Activated naive CD8-positive, alpha-beta T cell treated with anti-CD3 and anti-CD28 coated beads, Interleukin-2, amount 10 ng/mL, durations not matched to agents 7 days and 5 days (primary cell): ENCODE measurements at regions not wholly inside any gene's neighbourhood (a gene's known extent, or its start where the extent isn't known, plus 50 kb on each side); places are given as distances from the start of the nearest gene placed in this dataset.

Source experiments
- ATAC-seq: fragments of 150-1000 bp; cut with Tn5 transposase; one replicate; pipeline ENCODE4 v1.10.0; 2021; ENCODE audit warnings: low read depth, moderate library complexity
- POLR2A ChIA-PET: fragments of 350-600 bp; sonication (Branson Sonifier 250); formaldehyde crosslinking; loops from one replicate; lab custom pipeline; 2021; ENCODE audit warnings: antibody characterized with exemption; lab: Charles Lee
- DNase-seq: peaks from one replicate; pipeline ENCODE4 v3.0.0; 2021
- H3K27ac Mint-ChIP-seq: one replicate; pipeline ENCODE4 v1.8.0; 2022; ENCODE audit warnings: mild to moderate bottlenecking, mixed read lengths
- H3K27me3 Mint-ChIP-seq: one replicate; pipeline ENCODE4 v1.8.0; 2022; ENCODE audit warnings: mild to moderate bottlenecking, moderate library complexity, mixed read lengths
- H3K36me3 Mint-ChIP-seq: one replicate; pipeline ENCODE4 v1.8.0; 2021; ENCODE audit warnings: mild to moderate bottlenecking, mixed read lengths
- H3K4me1 Mint-ChIP-seq: one replicate; pipeline ENCODE4 v1.8.0; 2021; ENCODE audit warnings: mixed read lengths
- H3K4me3 Mint-ChIP-seq: one replicate; pipeline ENCODE4 v1.8.0; 2022; ENCODE audit warnings: mild to moderate bottlenecking, moderate library complexity, mixed read lengths
- H3K9me3 Mint-ChIP-seq: one replicate; pipeline ENCODE4 v1.8.0; 2021; ENCODE audit warnings: mixed read lengths

DNA sequence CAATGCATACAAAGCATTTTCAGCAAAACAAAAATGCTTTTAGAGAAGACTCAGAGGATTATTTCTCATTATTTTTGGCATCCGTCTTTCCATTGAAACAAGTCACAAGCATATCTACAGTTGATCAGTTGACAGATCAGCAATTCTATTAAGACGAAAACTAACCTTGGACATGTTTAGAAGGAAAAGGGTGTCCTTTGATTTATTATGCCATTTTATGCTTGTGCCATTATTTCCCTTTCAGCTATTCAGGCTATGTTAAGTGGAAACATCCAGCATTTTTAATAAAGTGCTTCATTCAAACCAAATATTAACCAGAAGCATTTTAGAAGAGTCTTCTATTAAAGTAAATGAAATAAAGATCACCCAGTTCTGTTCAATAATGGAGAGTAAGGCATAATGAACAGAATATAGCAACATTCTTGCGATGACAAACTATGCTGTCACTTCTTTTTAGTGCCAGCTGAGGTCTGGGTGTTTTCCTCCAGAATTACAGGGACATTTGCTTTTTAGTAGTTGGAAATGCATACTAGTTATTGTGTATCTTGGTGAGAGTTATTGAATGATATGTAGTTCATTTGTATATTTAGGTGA is 481.4 kb downstream of the PLA2G4A start:
- POLR2A ChIA-PET: no interaction called here
- H3K36me3 Mint-ChIP-seq: no peaks in the 10 kb centered on the region
- H3K4me1 Mint-ChIP-seq: no peaks in the 10 kb centered on the region
- H3K4me3 Mint-ChIP-seq: no peak overlapping the region
- ATAC-seq (no peak), DNase-seq (no peak)
- no peaks in the 10 kb centered on the region for H3K9me3 Mint-ChIP-seq
- H3K27ac Mint-ChIP-seq: no peak overlapping the region
- H3K27me3 Mint-ChIP-seq: no peaks in the 10 kb centered on the region

GRCh38 chr1:187313115-187313514 is 484.4 kb downstream of the PLA2G4A start:
- H3K27me3 Mint-ChIP-seq: no peaks in the 10 kb centered on the region
- ATAC-seq: no peak
- POLR2A ChIA-PET: no interaction called here
- no peaks in the 10 kb centered on the region for H3K4me1 Mint-ChIP-seq
- no peaks in the 10 kb centered on the region for H3K36me3 Mint-ChIP-seq
- no peak for DNase-seq
- no peak overlapping the region for H3K27ac Mint-ChIP-seq
- no peak overlapping the region for H3K4me3 Mint-ChIP-seq
- peaks cover 2% of the 10 kb centered on the region for H3K9me3 Mint-ChIP-seq

DNA sequence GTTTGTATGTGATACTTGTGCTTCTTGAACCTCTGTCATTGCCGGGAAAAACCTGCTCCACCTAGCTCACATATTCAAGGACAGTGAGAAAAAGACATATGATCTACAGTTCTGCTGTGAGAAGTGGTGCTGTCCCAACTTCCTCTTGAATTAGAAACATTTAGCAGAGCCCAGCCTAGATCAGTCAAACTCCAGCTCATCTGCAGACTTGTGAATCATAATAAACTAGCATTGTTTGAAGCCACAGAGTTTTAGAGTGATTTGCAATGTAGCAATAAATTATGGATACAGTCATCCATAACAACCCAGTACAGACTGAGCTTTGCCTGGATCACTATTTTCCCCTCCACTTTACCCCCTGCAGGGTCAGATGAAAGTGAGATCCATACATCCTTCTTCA is 497.8 kb downstream of the PLA2G4A start:
- no peaks in the 10 kb centered on the region for H3K36me3 Mint-ChIP-seq
- no peak for ATAC-seq
- no peak overlapping the region for H3K4me3 Mint-ChIP-seq
- no peaks in the 10 kb centered on the region for H3K27me3 Mint-ChIP-seq
- no peaks in the 10 kb centered on the region for H3K4me1 Mint-ChIP-seq
- H3K27ac Mint-ChIP-seq: no peak overlapping the region
- peaks cover 3% of the 10 kb centered on the region for H3K9me3 Mint-ChIP-seq
- no peak for DNase-seq
- POLR2A ChIA-PET: no interaction called here

- Mint-ChIP-seq H3K27ac (no peak overlapping the region), H3K4me1 (no peaks in the 10 kb centered on the region), H3K4me3 (no peak overlapping the region), H3K9me3 (peaks cover 1% of the 10 kb centered on the region), H3K27me3 (no peaks in the 10 kb centered on the region), H3K36me3 (no peaks in the 10 kb centered on the region)
- DNase-seq (no peak), ATAC-seq (no peak)
- POLR2A ChIA-PET: no interaction called here
Observed at GRCh38 chr1:187336441-187337168, 507.9 kb downstream of the PLA2G4A start.

- Mint-ChIP-seq H3K36me3 (no peaks in the 10 kb centered on the region), H3K4me1 (no peaks in the 10 kb centered on the region), H3K27me3 (no peaks in the 10 kb centered on the region), H3K9me3 (peaks cover 1% of the 10 kb centered on the region), H3K4me3 (no peak overlapping the region), H3K27ac (no peak overlapping the region)
- ATAC-seq: no peak
- DNase-seq: no peak
- POLR2A ChIA-PET: no interaction called here
Observed at GRCh38 chr1:187338762-187339412, 510.1 kb downstream of the PLA2G4A start.

DNA sequence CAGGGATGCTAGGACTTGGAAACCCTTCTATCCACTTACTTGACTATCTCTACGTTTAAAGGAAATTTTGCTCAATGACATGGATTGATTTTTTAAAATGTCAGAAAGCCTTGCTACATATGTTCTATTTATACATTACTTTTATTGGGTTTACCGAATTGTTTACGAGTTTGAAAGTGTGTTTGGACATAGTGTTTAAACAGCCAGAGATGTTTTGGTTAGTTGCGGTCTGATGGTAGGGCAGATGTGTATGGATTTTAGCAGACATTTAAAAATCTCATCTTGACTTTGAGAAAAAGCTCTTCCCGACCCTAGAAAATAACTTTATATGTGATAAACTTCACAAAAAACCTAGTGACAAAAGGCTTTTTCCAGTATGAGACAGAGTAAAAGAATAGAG is 513.7 kb downstream of the PLA2G4A start:
- Mint-ChIP-seq H3K36me3 (no peaks in the 10 kb centered on the region), H3K27ac (no peak overlapping the region), H3K4me3 (no peak overlapping the region), H3K27me3 (no peaks in the 10 kb centered on the region), H3K4me1 (no peaks in the 10 kb centered on the region), H3K9me3 (no peaks in the 10 kb centered on the region)
- ATAC-seq (no peak), DNase-seq (no peak)
- POLR2A ChIA-PET: no interaction called here

DNA sequence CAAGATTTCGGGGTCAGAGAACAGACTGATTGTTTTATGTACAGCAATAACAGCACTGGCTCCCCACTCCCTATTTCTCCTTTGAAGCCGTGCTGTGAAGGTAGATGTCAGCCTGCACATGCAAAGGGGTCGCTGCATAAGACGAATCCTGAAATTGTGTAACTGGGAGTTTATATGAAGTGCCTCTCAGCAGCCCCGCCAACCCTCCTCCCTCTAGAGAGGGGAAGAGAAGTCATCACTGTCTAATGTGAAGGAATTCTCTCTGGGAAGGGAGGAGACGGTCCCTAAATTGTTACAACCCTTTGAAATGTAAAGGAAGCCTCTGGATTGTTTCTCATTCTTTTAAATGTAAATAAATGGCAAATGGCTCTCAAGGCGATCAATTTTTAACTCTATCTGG is 545.3 kb downstream of the PLA2G4A start:
- Mint-ChIP-seq H3K36me3 (no peaks in the 10 kb centered on the region), H3K27me3 (no peaks in the 10 kb centered on the region), H3K9me3 (peaks cover 3% of the 10 kb centered on the region), H3K4me1 (no peaks in the 10 kb centered on the region), H3K27ac (no peak overlapping the region), H3K4me3 (no peak overlapping the region)
- POLR2A ChIA-PET: no interaction called here
- DNase-seq (no peak), ATAC-seq (no peak)

DNA sequence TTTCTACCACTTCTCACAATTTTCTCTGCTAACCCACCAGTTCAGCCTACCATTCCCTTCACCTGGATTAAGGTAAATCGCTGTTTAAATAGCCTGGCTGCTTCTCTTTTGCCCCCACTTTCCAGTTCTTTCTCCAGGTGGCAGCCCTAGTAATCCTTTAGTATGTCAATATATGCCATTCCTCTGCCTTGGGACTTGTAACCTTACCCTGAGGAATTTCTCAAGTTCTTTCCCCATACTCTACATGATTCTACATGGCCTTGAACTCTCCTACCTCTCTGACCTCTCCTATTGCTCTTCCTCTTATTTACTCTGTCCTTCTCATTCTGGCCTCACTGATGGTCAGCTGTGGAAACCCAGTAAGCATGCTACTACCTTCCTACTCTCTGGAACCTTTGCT is 546.0 kb downstream of the PLA2G4A start:
- Mint-ChIP-seq H3K36me3 (no peaks in the 10 kb centered on the region), H3K9me3 (peaks cover 3% of the 10 kb centered on the region), H3K27me3 (no peaks in the 10 kb centered on the region), H3K27ac (no peak overlapping the region), H3K4me3 (no peak overlapping the region), H3K4me1 (no peaks in the 10 kb centered on the region)
- POLR2A ChIA-PET: no interaction called here
- no peak for ATAC-seq
- DNase-seq: no peak

DNA sequence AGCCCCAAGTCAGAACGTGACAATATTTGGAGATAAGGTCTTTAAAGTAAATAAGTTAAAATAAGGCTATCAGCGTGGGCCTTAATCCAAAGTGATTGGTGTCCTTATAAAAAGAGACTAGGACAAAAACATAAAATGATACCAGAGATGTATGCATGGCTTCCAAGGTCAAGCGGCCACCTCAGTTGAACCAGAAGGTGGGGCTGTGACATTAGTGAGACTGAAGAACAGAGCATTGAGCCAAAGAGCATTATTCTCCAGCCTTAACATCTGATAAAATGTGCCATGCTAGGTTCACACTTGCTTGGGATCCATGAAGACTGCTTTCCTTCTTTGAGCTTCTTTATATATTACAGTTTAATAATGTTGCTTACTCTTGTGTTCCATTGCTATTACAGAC is 554.6 kb downstream of the PLA2G4A start:
- Mint-ChIP-seq H3K27ac (no peak overlapping the region), H3K36me3 (no peaks in the 10 kb centered on the region), H3K9me3 (peaks cover 2% of the 10 kb centered on the region), H3K4me1 (no peaks in the 10 kb centered on the region), H3K27me3 (no peaks in the 10 kb centered on the region), H3K4me3 (no peak overlapping the region)
- no peak for DNase-seq
- POLR2A ChIA-PET: no interaction called here
- no peak for ATAC-seq

- Mint-ChIP-seq H3K9me3 (peaks cover 2% of the 10 kb centered on the region), H3K4me1 (no peaks in the 10 kb centered on the region), H3K27ac (no peak overlapping the region), H3K27me3 (no peaks in the 10 kb centered on the region), H3K36me3 (no peaks in the 10 kb centered on the region), H3K4me3 (no peak overlapping the region)
- DNase-seq (no peak), ATAC-seq (no peak)
- POLR2A ChIA-PET: no interaction called here
Observed at GRCh38 chr1:187384504-187384903, 555.8 kb downstream of the PLA2G4A start.

- H3K27me3 Mint-ChIP-seq: no peaks in the 10 kb centered on the region
- H3K27ac Mint-ChIP-seq: no peak overlapping the region
- no peaks in the 10 kb centered on the region for H3K36me3 Mint-ChIP-seq
- no peak for ATAC-seq
- H3K9me3 Mint-ChIP-seq: peaks cover 2% of the 10 kb centered on the region
- H3K4me3 Mint-ChIP-seq: no peak overlapping the region
- H3K4me1 Mint-ChIP-seq: no peaks in the 10 kb centered on the region
- POLR2A ChIA-PET: no interaction called here
- no peak for DNase-seq
Observed at GRCh38 chr1:187390215-187390818, 561.6 kb downstream of the PLA2G4A start.

DNA sequence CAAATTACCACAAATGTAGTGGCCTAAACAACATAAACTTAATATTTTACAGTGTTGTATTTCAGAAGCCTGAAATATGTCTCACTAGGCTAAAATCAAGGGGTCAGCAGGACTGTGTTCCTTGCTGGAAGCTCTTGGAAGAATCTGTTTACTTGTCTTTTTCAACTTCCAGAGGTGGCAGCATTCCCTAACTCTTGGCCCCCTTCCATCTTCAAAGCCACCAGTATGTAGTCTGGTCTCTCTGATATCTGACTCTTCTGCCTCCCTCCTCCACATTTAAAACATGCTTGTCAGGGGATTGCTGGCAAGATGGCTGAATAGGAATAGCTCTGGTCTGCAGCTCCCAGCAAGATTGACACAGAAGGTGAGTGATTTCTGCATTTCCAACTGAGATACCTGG is 567.5 kb downstream of the PLA2G4A start:
- no peak overlapping the region for H3K4me3 Mint-ChIP-seq
- ATAC-seq: no peak
- no peaks in the 10 kb centered on the region for H3K4me1 Mint-ChIP-seq
- H3K27ac Mint-ChIP-seq: no peak overlapping the region
- DNase-seq: no peak
- peaks cover 4% of the 10 kb centered on the region for H3K9me3 Mint-ChIP-seq
- no peaks in the 10 kb centered on the region for H3K27me3 Mint-ChIP-seq
- POLR2A ChIA-PET: no interaction called here
- no peaks in the 10 kb centered on the region for H3K36me3 Mint-ChIP-seq

- H3K27ac Mint-ChIP-seq: no peak overlapping the region
- POLR2A ChIA-PET: no interaction called here
- H3K27me3 Mint-ChIP-seq: no peaks in the 10 kb centered on the region
- H3K4me3 Mint-ChIP-seq: no peak overlapping the region
- ATAC-seq: no peak
- H3K36me3 Mint-ChIP-seq: no peaks in the 10 kb centered on the region
- peaks cover 4% of the 10 kb centered on the region for H3K9me3 Mint-ChIP-seq
- no peak for DNase-seq
- no peaks in the 10 kb centered on the region for H3K4me1 Mint-ChIP-seq
Observed at GRCh38 chr1:187396929-187397796, 568.4 kb downstream of the PLA2G4A start.
